Esophagus muscularis mucosa (tissue), 4 donors: ENCODE measurements at regions not wholly inside any gene's neighbourhood (a gene's known extent, or its start where the extent isn't known, plus 50 kb on each side); places are given as distances from the start of the nearest gene placed in this dataset.
A peak's percentile ranks its signal among the peaks of the same experiment; 100 is the strongest.

Source experiments
- DNase-seq: peaks from one replicate; pipeline ENCODE4 v3.0.0-alpha.2; 2017; ENCODE audit errors: extremely low spot score
- H3K27ac ChIP-seq, 4 donors: fragments of 200-600 bp; sonication (generic); replicated peaks in 1 of 4; 1 replicate in 3 of 4; 2 replicates in 1 of 4; pipeline ENCODE4 v1.5.1; 2016 to 2019; ENCODE audit warnings: mild to moderate bottlenecking in 1 of 4
- H3K27me3 ChIP-seq, 4 donors: fragments of 200-600 bp; sonication (generic); one replicate each; pipeline versions ENCODE4 v1.5.1 to v1.6.0; 2016 to 2019
- H3K36me3 ChIP-seq, 4 donors: fragments of 200-600 bp; sonication (generic); one replicate each; pipeline ENCODE4 v1.5.1; 2016 to 2019
- H3K4me1 ChIP-seq, 4 donors: fragments of 200-600 bp; sonication (generic); one replicate each; pipeline ENCODE4 v1.5.1; 2016 to 2019
- H3K4me3 ChIP-seq, 4 donors: fragments of 200-600 bp; sonication (generic); 1 replicate in 2 of 4; 2 replicates in 2 of 4; pipeline ENCODE4 v1.5.1; 2016 to 2019; ENCODE audit warnings: mild to moderate bottlenecking in 4 of 4, moderate library complexity in 1 of 4
- H3K9me3 ChIP-seq, 4 donors: fragments of 200-600 bp; sonication (generic); 1 replicate in 3 of 4; 2 replicates in 1 of 4; pipeline ENCODE4 v1.5.1; 2016 to 2019
- EP300 ChIP-seq: sonication (generic); formaldehyde crosslinking; IDR thresholded peaks from one replicate; pipeline ENCODE4 v1.6.1; 2017; ENCODE audit warnings: antibody characterized with exemption
- POLR2A ChIP-seq: fragments of 450-650 bp; IDR thresholded peaks from one replicate; pipeline ENCODE4 v1.6.1; 2017; ENCODE audit warnings: antibody characterized with exemption, moderate library complexity, mild to moderate bottlenecking, low read depth
- POLR2AphosphoS5 ChIP-seq, 2 donors: sonication (generic); formaldehyde crosslinking; IDR thresholded peaks; one replicate each; pipeline ENCODE4 v1.6.1; 2017; ENCODE audit warnings: antibody characterized with exemption in 2 of 2
- WGBS: methylation state at CpG from one replicate; pipeline ENCODE4 v1.1.5; 2018; 5-methylcytosine and 5-hydroxymethylcytosine counted together
- intact Hi-C: fragments of 100-400 bp; cut with DNase I; formaldehyde crosslinking; loops from one replicate; pipeline ENCODE4 v1.15.1; 2023
- TF ChIP-seq, protein P1 (sequence below), 3 experiments: fragments of 200-600 bp in 2 of 3; fragments of 450-650 bp in 1 of 3; sonication (generic) in 2 of 3; IDR thresholded peaks; one replicate each; pipeline ENCODE4 v1.5.1; 2017 to 2019; ENCODE audit warnings: antibody characterized with exemption in 3 of 3, mild to moderate bottlenecking in 2 of 3, moderate library complexity in 1 of 3

GRCh38 chr11:92682136-92682535 lies 287.3 kb upstream of the MTNR1B start:
- WGBS: 95% methylated on average over 4 of the region's 4 CpGs
- TF ChIP-seq, protein P1, sequence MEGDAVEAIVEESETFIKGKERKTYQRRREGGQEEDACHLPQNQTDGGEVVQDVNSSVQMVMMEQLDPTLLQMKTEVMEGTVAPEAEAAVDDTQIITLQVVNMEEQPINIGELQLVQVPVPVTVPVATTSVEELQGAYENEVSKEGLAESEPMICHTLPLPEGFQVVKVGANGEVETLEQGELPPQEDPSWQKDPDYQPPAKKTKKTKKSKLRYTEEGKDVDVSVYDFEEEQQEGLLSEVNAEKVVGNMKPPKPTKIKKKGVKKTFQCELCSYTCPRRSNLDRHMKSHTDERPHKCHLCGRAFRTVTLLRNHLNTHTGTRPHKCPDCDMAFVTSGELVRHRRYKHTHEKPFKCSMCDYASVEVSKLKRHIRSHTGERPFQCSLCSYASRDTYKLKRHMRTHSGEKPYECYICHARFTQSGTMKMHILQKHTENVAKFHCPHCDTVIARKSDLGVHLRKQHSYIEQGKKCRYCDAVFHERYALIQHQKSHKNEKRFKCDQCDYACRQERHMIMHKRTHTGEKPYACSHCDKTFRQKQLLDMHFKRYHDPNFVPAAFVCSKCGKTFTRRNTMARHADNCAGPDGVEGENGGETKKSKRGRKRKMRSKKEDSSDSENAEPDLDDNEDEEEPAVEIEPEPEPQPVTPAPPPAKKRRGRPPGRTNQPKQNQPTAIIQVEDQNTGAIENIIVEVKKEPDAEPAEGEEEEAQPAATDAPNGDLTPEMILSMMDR (IDR thresholded peaks at IDR 0.05): no peak
- no peak for TF ChIP-seq EP300
- no peak for TF ChIP-seq POLR2AphosphoS5 (IDR thresholded peaks at IDR 0.05)
- TF ChIP-seq POLR2A: no peak
- no peak for DNase-seq

DNA sequence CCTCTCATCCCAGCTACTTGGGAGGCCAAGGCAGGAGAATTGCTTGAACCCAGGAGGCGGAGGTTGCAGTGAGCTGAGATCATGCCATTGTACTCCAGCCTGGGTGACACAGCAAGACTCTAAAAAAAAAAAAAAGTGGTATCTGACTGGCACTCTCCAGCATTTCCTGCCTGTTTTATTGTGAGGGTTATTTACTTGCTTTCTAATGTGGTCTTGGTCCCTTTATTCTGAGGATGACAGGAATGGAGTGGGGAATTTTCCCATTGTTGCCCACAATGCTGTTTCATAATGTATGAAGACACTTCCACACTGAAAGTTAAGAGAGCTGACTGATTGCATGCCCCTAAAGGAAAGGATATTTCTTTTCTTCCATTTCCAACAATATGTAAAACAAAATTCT lies 286.5 kb upstream of the MTNR1B start:
- no peaks in the 10 kb centered on the region for H3K36me3 ChIP-seq
- H3K4me1 ChIP-seq: no peaks in the 10 kb centered on the region
- DNase-seq: peak; percentile 8
- H3K4me3 ChIP-seq: no peak overlapping the region
- TF ChIP-seq POLR2A (no peak), POLR2AphosphoS5 (IDR thresholded peaks at IDR 0.05) (no peak)
- TF ChIP-seq, protein P1 (IDR thresholded peaks at IDR 0.05): no peak
- H3K9me3 ChIP-seq: no peaks in the 10 kb centered on the region
- no peaks in the 10 kb centered on the region for H3K27me3 ChIP-seq
- WGBS: 100% methylated on average over 1 of the region's 1 CpG
- H3K27ac ChIP-seq: no peak overlapping the region
- intact Hi-C loops: no loop called here

More at GRCh38 chr11:92682136-92682535, 287.3 kb upstream of the MTNR1B start:
- Histone ChIP-seq H3K4me3 (no peak overlapping the region), H3K4me1 (no peaks in the 10 kb centered on the region), H3K36me3 (no peaks in the 10 kb centered on the region), H3K27ac (no peak overlapping the region), H3K9me3 (no peaks in the 10 kb centered on the region), H3K27me3 (no peaks in the 10 kb centered on the region)
- intact Hi-C loops: no loop called here

- DNase-seq: no peak
- 88% methylated on average over 2 of the region's 2 CpGs for WGBS
- H3K27ac ChIP-seq: no peak overlapping the region
- H3K4me1 ChIP-seq: no peaks in the 10 kb centered on the region
- no peak overlapping the region for H3K4me3 ChIP-seq
- intact Hi-C loops: no loop called here
- H3K27me3 ChIP-seq: no peaks in the 10 kb centered on the region
- H3K9me3 ChIP-seq: no peaks in the 10 kb centered on the region
- no peaks in the 10 kb centered on the region for H3K36me3 ChIP-seq
- no peak for TF ChIP-seq EP300
- TF ChIP-seq, protein P1 (IDR thresholded peaks at IDR 0.05): no peak
- TF ChIP-seq POLR2A: no peak
- no peak for TF ChIP-seq POLR2AphosphoS5 (IDR thresholded peaks at IDR 0.05)
Observed at GRCh38 chr11:92685049-92685448, 284.4 kb upstream of the MTNR1B start.

GRCh38 chr11:92687724-92688123 lies 281.7 kb upstream of the MTNR1B start:
- peak; percentile 42 for DNase-seq
- Histone ChIP-seq H3K27me3 (no peaks in the 10 kb centered on the region), H3K27ac (no peak overlapping the region), H3K9me3 (no peaks in the 10 kb centered on the region), H3K4me1 (no peaks in the 10 kb centered on the region), H3K4me3 (no peak overlapping the region), H3K36me3 (no peaks in the 10 kb centered on the region)
- 93% methylated on average over 4 of the region's 4 CpGs for WGBS
- no peak for TF ChIP-seq EP300
- no peak for TF ChIP-seq POLR2A
- TF ChIP-seq, protein P1 (IDR thresholded peaks at IDR 0.05): no peak
- no peak for TF ChIP-seq POLR2AphosphoS5 (IDR thresholded peaks at IDR 0.05)
- intact Hi-C loops: no loop called here

DNA sequence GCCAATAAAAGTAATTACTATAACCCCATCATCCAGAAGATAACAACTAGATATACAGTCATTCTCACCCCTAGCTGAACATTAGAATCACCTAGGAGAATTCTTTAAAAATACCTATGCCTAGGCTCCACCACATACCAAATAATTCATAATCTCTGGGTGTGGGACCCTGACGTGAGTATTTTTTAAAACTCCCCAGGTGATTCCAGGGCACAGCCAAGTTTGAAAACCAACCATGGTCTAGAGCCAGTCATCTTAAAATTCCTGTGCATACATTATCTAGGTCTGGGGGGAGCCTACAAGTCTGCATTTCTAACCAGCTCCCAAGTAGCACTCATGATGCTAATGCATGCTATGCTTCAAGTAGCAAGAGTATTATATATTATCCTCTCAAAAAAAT lies 281.0 kb upstream of the MTNR1B start:
- peak; percentile 26 for DNase-seq
- no peak overlapping the region for H3K27ac ChIP-seq
- no peak overlapping the region for H3K4me3 ChIP-seq
- 93% methylated on average over 1 of the region's 1 CpG for WGBS
- H3K27me3 ChIP-seq: no peaks in the 10 kb centered on the region
- H3K9me3 ChIP-seq: no peaks in the 10 kb centered on the region
- intact Hi-C loops: no loop called here
- TF ChIP-seq EP300: no peak
- TF ChIP-seq POLR2A: no peak
- no peak for TF ChIP-seq POLR2AphosphoS5 (IDR thresholded peaks at IDR 0.05)
- TF ChIP-seq, protein P1 (IDR thresholded peaks at IDR 0.05): no peak
- H3K4me1 ChIP-seq: no peaks in the 10 kb centered on the region
- H3K36me3 ChIP-seq: no peaks in the 10 kb centered on the region
